GM12801 (cell line): ENCODE measurements at regions not wholly inside any gene's neighbourhood (a gene's known extent, or its start where the extent isn't known, plus 50 kb on each side); places are given as distances from the start of the nearest gene placed in this dataset.

Experiments
- TF ChIP-seq, protein P1 (sequence below): IDR thresholded peaks from one replicate; pipeline ENCODE4 v1.5.1; 2011; ENCODE audit warnings: control low read depth; ENCODE audit not compliant: insufficient read length; ENCODE audit errors: extremely low read depth

DNA sequence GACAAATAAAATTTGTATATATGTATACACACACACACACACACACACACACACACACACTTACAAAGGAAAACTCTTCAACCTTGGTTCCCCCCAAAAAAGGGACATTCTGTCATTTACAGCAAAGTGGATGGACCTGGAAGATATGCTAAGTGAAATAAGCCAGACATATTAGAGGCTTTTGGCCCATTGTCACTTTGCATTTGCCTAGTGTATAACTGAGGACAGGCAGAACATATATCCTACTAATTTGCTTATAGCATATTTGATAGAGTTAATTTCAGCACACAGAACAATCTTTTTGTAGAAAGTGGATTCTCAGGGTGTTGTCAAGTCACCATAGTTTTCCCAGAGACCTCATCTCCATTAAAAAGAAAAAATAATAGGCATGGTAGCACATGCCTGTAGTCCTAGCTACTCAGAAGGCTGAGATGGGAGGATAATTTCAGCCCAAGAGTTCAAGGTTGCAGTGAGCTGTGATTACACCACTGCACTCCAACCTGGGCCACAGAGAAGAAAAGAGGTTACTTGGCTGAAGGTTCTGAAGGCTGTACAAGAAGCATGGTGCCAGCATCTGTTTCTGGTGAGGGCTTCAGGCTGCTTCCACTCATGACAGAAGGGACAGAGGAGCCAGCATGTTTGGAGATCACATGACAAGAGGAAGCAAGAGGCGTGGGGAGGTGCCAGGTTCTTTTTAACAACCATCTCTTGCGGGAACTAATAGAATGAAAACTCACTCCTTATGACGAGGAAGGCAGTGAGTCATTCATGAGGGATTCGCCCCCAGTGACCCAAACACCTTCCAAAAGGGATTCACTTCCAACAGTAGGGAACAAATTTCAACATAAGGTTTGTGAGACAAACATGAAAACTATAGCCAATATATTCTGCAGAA lies 135.6 kb downstream of the TMEM168 start:
- TF ChIP-seq, protein P1, sequence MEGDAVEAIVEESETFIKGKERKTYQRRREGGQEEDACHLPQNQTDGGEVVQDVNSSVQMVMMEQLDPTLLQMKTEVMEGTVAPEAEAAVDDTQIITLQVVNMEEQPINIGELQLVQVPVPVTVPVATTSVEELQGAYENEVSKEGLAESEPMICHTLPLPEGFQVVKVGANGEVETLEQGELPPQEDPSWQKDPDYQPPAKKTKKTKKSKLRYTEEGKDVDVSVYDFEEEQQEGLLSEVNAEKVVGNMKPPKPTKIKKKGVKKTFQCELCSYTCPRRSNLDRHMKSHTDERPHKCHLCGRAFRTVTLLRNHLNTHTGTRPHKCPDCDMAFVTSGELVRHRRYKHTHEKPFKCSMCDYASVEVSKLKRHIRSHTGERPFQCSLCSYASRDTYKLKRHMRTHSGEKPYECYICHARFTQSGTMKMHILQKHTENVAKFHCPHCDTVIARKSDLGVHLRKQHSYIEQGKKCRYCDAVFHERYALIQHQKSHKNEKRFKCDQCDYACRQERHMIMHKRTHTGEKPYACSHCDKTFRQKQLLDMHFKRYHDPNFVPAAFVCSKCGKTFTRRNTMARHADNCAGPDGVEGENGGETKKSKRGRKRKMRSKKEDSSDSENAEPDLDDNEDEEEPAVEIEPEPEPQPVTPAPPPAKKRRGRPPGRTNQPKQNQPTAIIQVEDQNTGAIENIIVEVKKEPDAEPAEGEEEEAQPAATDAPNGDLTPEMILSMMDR, result no peak

DNA sequence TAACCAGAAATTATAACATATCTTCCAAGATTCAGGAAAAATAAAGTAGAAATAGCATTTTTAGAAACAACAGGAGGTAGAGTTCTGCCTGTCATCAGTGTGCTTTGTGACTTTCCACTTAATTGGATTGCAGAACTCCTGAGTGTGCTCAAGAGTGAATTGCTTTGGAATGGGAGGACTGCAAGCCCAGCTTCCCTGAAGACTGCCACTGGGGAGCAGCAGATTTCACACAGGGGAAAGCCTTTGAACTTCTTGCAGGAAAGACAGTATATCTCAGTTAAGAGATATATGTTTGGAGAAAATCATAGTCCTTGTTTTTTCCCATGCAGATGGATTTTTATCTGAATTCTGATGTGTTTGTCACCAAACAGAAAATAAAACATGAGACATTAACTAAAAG lies 124.5 kb downstream of the TMEM168 start:
- TF ChIP-seq, protein P1, result no peak

DNA sequence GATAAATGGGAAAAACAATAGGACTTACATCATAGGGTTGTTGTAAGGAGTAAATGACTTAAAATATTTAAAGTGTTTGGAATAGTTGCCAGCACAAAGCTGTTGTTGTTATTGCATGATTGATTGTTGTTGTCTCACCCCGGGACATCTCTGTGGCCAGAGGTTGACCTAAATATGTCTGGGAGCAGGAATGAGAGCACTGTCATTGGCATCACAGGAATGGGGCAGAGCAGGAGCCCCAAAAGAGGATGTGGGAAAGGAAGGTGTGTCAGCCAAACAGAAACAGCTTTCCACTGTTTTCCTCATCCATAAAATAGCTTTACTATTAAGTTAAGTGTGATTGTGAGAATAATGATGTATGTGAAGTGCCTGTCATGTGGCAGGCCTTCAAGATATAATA lies 121.6 kb downstream of the TMEM168 start:
- TF ChIP-seq, protein P1, result no peak

GRCh38 chr7:112669306-112669705 lies 120.9 kb downstream of the TMEM168 start:
- TF ChIP-seq, protein P1, result no peak

DNA sequence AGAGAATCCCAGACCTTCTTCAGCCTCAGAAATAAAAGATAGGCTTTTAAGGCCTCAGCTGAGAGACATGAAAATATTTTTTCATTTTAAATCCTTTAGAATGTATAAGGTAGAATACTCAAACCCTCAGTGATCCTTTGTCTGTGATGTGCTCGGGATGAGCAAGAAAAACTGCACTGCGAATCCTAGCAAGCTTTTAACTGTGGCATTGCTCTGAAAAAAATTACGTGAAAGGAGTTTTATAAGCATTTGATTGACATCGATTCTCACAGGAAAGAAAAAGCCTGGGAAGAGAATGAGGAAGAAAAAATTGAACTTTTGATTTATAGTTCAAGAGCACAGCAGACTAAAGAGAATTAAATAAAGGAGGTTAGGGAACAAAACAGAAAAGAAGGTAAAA lies 120.0 kb downstream of the TMEM168 start:
- TF ChIP-seq, protein P1, result no peak

DNA sequence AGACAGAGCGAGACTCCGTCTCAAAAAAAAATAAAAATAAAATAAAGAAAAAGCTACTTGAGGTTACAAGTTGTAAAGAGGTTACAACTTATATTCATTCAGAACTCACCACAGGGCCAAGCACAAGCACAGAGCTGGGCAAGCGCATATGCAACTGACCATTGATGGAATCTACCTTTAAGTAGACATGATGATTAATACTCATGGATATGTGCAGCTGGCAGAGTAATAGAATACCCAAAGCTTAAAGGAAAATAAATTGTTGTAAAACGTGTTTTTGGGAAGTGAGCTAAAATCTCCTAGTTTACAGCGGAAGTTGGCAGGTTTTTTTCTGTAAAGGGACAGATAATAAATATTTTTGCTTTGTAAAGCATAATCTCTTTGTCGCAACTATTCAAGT lies 111.6 kb downstream of the TMEM168 start:
- TF ChIP-seq, protein P1, result no peak

DNA sequence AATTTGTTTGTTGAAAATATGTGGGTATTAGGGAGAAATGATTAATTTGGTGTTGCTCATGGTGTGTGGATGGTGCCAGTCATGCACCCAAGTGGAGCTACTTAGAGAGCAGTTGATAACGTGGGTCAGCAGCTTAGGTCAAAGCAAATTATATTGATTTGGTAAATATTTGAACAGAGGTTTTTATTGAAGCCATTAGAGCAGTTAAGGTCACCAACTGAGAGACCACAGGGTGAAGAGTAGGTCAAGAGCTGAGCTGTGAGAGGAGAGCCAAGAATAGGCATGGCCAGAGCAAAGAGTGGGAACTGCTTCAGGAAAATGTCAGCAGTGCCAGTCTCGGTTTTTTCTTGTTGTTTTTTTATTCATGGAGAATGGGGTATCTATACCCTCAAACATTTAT lies 97.9 kb downstream of the TMEM168 start:
- TF ChIP-seq, protein P1, result no peak
